ENCODE measurements at regions not wholly inside any gene's neighbourhood (a gene's known extent, or its start where the extent isn't known, plus 50 kb on each side); places are given as distances from the start of the nearest gene placed in this dataset.

DNA sequence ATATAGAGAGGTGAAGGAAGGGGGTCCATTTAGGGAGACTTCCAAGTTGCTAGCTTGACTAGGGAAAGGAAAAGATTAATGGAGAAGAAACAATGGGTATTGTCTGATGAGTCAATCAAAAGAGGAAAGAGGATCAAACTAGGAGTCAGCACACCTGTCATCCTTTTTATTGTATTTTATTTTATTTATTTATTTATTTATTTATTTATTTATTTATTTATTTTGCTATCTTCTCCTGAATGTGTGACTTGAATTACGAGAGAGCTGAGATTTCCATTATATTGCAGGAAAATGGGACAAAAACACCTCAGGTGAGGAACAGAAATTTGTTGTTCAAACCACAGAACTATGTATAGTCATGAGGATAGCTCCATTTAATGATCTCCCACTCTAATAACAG is 58.9 kb downstream of the NUDT11 start:
- DNase-seq (ENCODE audit: low read depth in 2 of 2) = no peak

DNA sequence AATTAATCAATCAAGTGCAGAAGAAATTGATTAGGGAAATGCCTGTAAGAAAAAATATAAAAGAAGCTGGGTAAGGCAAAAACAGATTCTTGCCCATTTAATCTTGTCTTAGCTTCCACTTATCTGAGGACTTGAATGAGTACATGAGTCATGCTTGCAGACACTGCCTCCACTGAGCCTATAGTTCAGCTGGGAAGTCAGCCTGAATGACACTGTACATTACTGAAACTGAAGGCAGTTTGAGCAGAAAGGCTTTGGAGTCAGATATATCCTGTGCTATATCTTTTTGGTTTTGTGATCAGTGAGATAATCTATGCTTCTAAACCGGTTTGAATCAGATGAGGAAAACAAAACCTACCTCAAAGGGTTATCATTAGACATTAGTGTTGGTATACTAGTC is 61.3 kb downstream of the NUDT11 start:
- no peak for DNase-seq (ENCODE audit: low read depth in 2 of 2)

DNA sequence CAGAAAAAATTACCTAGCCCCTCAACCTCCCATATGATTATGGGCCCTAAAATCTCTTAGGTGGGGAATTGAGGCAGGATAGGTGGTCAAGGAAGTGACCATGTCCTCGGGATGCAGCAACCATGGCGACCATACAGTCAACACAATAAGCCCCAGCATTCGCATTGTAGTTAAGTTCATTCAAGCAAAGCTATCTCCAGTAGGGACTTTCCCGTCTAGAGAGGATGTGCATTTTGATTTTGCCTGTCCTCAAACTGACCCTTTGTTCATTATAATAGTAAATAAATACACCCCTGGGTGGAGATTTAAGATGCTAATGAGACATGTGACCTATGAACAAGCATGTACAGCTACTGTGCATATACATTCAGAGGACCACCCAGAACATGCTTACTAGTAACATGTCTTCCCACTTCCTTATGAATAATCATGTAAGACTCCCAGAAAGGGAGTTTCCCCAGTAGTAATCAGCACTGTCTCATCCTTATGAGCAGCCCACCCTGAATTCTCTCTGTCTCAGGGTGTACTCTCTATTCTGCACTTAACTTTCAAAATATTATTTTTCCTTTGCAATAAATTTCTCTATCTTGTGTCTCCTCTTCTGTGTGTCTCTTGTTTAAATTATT is 74.3 kb downstream of the NUDT11 start:
- no peak for DNase-seq (ENCODE audit: low read depth in 2 of 2)

DNA sequence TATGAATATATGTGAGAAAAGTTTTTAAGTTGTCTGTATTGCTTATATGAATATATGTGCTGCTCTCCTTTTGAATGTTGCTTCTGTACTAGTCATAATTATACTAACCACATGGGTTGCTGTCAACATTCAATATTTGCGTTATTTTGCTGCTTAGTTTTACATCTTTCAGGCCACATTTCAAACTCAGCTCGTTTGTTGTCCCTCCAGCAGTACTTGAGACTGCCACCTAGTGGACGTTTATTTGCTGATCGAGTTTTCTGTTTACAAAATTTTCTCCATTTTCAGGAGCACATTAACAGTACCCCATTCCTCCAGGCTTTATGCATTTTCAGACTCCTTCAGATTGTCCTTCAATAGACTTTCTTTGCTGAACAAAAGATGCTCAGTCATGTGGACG is 75.8 kb downstream of the NUDT11 start:
- DNase-seq (ENCODE audit: low read depth in 2 of 2) = peak in 1 of 2 donors; percentile 34

DNA sequence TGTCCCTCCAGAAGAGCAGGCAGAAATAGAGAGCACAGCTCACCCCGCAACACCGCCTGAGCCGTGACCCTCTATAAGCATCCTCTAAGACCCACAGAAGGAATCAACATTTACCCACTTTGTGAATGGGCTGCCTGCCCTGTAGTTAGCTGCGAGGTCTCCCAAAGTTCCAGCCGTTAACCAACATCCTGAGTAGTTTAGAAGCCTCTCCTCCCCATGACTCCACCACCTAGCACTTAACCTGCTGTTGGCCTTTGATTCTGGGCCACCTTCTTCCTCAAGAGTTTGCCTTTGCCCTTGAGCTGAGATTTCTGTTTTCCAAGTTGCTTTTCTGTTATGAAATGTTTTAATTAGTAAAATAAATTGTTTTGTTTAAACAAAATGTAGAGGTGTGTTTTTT is 75.8 kb downstream of the NUDT10 start:
- DNase-seq (ENCODE audit: low read depth in 2 of 2) = no peak

DNA sequence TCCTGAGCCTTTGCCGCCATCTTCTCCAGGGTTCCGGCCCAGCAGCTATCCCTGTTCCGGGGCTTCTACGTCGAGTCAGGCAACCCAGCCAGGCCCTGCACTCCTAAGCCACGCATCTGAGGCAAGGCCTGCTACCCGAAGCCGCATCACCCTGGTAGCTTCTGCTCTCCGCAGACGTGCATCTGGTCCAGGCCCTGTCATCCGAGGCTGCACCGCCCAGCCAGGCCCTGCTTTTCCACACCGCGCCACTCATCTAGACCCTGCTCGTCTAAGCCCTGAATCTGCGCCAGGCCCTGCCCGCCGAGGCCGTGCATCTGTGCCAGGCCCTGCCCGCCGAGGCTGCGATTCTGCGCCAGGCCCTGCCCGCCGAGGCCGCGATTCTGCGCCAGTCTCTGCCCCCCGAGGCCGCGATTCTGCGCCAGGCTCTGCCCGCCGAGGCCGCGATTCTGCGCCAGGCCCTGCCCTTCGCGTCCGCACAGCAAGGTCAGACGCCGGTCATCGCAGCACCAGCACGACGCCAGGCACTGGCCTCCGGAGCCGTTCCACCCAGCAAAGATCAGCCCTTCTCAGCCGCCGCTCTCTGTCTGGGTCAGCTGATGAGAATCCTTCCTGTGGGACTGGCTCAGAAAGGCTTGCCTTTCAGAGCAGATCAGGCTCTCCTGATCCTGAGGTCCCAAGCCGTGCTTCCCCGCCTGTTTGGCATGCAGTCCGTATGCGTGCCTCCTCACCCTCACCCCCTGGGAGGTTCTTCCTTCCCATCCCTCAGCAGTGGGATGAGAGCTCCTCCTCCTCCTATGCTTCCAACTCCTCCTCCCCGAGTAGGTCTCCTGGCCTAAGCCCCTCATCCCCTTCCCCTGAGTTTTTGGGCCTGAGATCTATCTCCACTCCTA is 75.1 kb downstream of the NUDT10 start:
- DNase-seq (ENCODE audit: low read depth in 2 of 2) = no peak

DNA sequence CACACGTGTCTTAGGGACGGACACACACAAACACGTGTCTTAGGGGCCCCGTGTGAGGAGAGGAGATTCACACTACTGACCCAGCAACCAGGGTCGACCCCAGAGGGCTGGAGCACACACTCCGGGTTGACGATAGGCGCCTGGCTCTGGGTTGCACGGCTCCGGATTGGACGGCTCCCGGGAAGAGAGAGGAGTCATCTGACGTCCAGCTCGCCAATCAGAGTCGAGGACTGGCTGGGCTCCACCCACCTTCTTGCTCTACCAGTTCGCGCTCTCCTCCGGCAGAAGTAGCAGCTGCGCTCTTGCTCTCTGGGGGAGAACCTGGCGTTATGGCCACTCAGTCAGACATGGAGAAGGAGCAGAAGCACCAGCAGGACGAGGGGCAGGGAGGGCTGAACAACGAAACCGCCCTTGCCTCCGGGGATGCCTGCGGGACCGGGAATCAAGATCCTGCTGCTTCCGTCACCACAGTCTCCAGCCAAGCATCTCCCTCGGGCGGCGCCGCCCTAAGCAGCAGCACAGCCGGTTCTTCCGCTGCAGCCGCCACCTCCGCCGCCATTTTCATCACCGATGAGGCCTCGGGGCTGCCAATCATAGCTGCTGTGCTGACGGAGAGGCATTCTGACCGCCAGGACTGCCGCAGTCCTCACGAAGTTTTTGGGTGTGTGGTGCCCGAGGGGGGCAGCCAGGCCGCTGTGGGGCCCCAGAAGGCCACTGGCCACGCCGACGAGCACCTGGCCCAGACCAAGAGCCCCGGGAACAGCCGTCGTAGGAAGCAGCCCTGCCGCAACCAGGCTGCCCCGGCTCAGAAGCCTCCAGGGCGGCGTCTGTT is 74.3 kb downstream of the NUDT10 start:
- DNase-seq (ENCODE audit: low read depth in 2 of 2) = no peak

DNA sequence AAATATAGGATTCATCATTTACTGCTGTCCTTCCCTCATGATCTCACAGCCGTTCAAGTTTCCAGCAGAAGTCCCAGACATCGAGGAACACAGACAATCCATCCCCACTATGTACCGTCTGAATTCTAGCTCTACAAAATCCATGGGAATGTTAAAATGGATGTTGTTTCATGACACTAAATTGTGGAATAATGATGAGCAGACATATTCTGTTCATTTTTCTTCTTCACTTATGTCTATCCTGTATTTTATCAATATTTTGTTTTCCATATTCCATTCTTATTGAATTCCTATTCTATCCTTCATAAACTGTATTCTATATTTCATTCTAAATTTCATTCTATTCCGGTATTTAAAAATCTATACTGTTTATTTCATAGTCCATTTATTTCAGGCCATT is 71.8 kb downstream of the NUDT10 start:
- DNase-seq (ENCODE audit: low read depth in 2 of 2) = no peak

DNA sequence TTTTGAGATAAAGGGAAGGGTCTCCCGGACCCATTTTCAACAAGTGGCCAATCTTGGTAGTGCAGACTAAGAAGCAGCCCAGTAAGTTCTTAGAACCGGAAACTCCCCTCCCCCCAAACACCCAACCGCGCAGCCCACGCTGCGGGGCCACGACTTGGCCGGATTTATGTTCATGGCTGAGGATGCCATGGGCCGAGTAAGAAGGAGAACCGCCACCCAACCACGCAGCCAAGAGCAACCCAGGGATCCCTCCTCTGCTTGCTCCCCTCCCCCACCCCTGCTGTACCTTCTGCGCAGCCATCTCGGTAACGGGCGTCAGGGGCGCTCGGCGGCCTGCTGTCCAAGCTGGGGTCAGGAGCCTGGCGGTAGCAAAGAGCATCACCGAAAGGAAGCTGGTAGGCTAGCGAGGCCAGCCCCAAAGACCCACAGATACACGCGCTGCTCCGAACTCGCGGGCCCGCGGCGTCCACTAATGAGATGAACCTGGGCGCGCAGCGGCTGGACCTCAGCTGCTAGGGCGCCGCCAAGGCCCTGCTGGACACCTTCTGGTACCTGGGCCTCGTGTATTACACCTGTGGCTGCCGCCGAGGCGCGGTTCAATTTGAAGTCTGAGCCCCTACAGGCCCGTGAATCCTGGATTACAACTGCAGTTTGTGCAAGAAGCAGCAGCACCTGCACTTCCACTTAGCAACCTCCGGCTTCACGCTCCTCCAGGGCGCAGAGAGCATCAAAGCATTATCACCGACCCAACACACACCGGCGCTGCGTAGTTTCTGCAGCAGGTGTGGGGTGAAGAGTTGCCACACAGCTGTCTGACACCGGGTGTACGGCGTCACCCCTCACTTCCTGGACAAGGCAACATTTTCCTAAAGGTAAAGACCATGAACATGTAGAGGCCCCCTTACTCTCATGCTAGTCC is 63.4 kb downstream of the NUDT10 start:
- DNase-seq (ENCODE audit: low read depth in 2 of 2) = peak; percentile 27 to 36

DNA sequence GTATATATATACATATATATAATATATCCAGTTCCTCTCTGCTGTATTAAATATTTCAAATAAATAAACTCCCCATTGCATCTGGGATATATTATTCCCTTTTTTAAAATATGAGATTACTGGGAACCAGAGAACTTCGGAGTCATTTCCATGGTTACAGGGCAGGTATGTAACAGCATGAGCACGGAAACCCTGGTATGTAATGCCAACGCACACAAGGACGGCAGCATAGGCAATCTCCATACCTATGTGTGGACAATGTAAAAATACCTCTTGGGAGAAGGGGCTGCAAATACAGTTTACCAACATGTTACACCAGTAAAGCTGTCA is 62.8 kb downstream of the NUDT10 start:
- no peak for DNase-seq (ENCODE audit: low read depth in 2 of 2)

Measured in stimulated activated CD4-positive, alpha-beta T cell treated with anti-CD3 and anti-CD28 coated beads, Interleukin-1b, Interleukin-23, amount 100 ng/mL, for 4 hours (primary cell).